HL-60 (cell line): ENCODE measurements at regions not wholly inside any gene's neighbourhood (a gene's known extent, or its start where the extent isn't known, plus 50 kb on each side); places are given as distances from the start of the nearest gene placed in this dataset.

Source experiments
- DNase-seq, 2 experiments: peaks; one replicate each; pipeline ENCODE4 v3.0.0-alpha.2; 2010 to 2020; ENCODE audit warnings: low read depth in 1 of 2, low spot score in 1 of 2
- H3K27ac ChIP-seq: fragments of 250-450 bp; sonication (Bioruptor Pico); replicated peaks from 2 replicates; pipeline ENCODE4 v1.5.1; 2020; ENCODE audit warnings: mild to moderate bottlenecking, moderate library complexity
- H3K27me3 ChIP-seq: fragments of 250-450 bp; sonication (Bioruptor Pico); 2 replicates; pipeline ENCODE4 v1.5.1; 2021; ENCODE audit warnings: mild to moderate bottlenecking, moderate library complexity; ENCODE audit not compliant: insufficient read depth, poor library complexity, severe bottlenecking
- H3K4me3 ChIP-seq: replicated peaks from 2 replicates; pipeline ENCODE4 v1.5.1; 2011; ENCODE audit warnings: mild to moderate bottlenecking, control low read depth, low read length; ENCODE audit not compliant: insufficient read depth
- CTCF ChIP-seq: IDR thresholded peaks from one replicate; pipeline ENCODE4 v1.5.1; 2011; ENCODE audit warnings: low read length, control low read depth, inconsistent platforms; ENCODE audit not compliant: insufficient read depth
- GABPA ChIP-seq: IDR thresholded peaks from 2 replicates; pipeline ENCODE4 v1.6.1; 2012; ENCODE audit warnings: low read depth
- POLR2AphosphoS5 ChIP-seq: IDR thresholded peaks from 2 replicates; pipeline ENCODE4 v1.6.1; 2012; ENCODE audit warnings: low read depth
- REST ChIP-seq: IDR thresholded peaks from 2 replicates; pipeline ENCODE4 v1.6.1; 2012; ENCODE audit warnings: low read depth; ENCODE audit not compliant: insufficient replicate concordance
- SPI1 ChIP-seq: IDR thresholded peaks from 2 replicates; pipeline ENCODE4 v1.6.1; 2012; ENCODE audit warnings: low read depth, mild to moderate bottlenecking, borderline replicate concordance

- no peak for DNase-seq
- Histone ChIP-seq H3K27ac (no peak overlapping the region), H3K27me3 (no peaks in the 10 kb centered on the region), H3K4me3 (no peak overlapping the region)
- no peak for TF ChIP-seq SPI1
Observed at GRCh38 chr1:30479575-30479974, 243.8 kb downstream of the MATN1 start.

- Histone ChIP-seq H3K4me3 (no peak overlapping the region), H3K27ac (no peak overlapping the region), H3K27me3 (no peaks in the 10 kb centered on the region)
- no peak for TF ChIP-seq GABPA
- DNase-seq = no peak
Observed at GRCh38 chr1:30478799-30479563, 244.4 kb downstream of the MATN1 start.

GRCh38 chr1:30478283-30478682 is 245.1 kb downstream of the MATN1 start:
- DNase-seq = no peak
- H3K27ac ChIP-seq = no peak overlapping the region
- TF ChIP-seq CTCF (no peak), GABPA (no peak), POLR2AphosphoS5 (no peak), REST (no peak), SPI1 (no peak)
- H3K27me3 ChIP-seq = no peaks in the 10 kb centered on the region
- no peak overlapping the region for H3K4me3 ChIP-seq

- TF ChIP-seq SPI1 = no peak
- TF ChIP-seq REST = no peak
- TF ChIP-seq POLR2AphosphoS5 = no peak
- no peak for TF ChIP-seq GABPA
- no peak for TF ChIP-seq CTCF
- Histone ChIP-seq H3K27me3 (no peaks in the 10 kb centered on the region), H3K4me3 (no peak overlapping the region), H3K27ac (no peak overlapping the region)
- DNase-seq = no peak
Observed at GRCh38 chr1:30477588-30477987, 245.8 kb downstream of the MATN1 start.

- Histone ChIP-seq H3K4me3 (no peak overlapping the region), H3K27ac (no peak overlapping the region), H3K27me3 (no peaks in the 10 kb centered on the region)
- DNase-seq = no peak
- no peak for TF ChIP-seq GABPA
- TF ChIP-seq REST = no peak
- TF ChIP-seq SPI1 = no peak
- TF ChIP-seq CTCF = no peak
- TF ChIP-seq POLR2AphosphoS5 = no peak
Observed at GRCh38 chr1:30476911-30477459, 246.4 kb downstream of the MATN1 start.
